Kidney (tissue), 13 donors: ENCODE measurements at regions not wholly inside any gene's neighbourhood (a gene's known extent, or its start where the extent isn't known, plus 50 kb on each side); places are given as distances from the start of the nearest gene placed in this dataset.

Experiments used
- DNase-seq, 5 donors: peaks; one replicate each; pipeline ENCODE4 v3.0.0-alpha.2; 2013 to 2020
- FAIRE-seq: peaks from 2 replicates; lab custom pipeline; 2012; peaks lifted over from hg19 to GRCh38; lab: Jason Lieb, UNC
- H3K27ac ChIP-seq, 2 donors: one replicate each; pipeline ENCODE4 v1.7.0; 2013; ENCODE audit warnings: low read depth in 2 of 2, low read length in 2 of 2, inconsistent platforms in 1 of 2
- H3K27me3 ChIP-seq: one replicate; pipeline ENCODE4 v1.7.1; 2013; ENCODE audit warnings: low read length, inconsistent platforms; ENCODE audit not compliant: control insufficient read depth, insufficient read depth
- H3K36me3 ChIP-seq, 3 donors: one replicate each; pipeline versions ENCODE4 v1.7.0 to v1.7.1; 2013; ENCODE audit warnings: low read length in 3 of 3, control low read depth in 1 of 3, inconsistent platforms in 1 of 3; ENCODE audit not compliant: insufficient read depth in 3 of 3, control insufficient read depth in 2 of 3
- H3K4me1 ChIP-seq, 3 donors: one replicate each; pipeline versions ENCODE4 v1.7.0 to v1.7.1; 2013; ENCODE audit warnings: low read length in 3 of 3, inconsistent platforms in 1 of 3, low read depth in 1 of 3; ENCODE audit not compliant: control insufficient read depth in 2 of 3, insufficient read depth in 2 of 3
- H3K4me3 ChIP-seq, 3 donors: one replicate each; pipeline versions ENCODE4 v1.7.0 to v1.8.1; 2013; ENCODE audit warnings: low read length in 3 of 3, control low read depth in 1 of 3, inconsistent platforms in 1 of 3
- H3K9ac ChIP-seq, 3 donors: one replicate each; pipeline versions ENCODE4 v1.7.0 to v1.7.1; 2013; ENCODE audit warnings: low read length in 3 of 3, control low read depth in 1 of 3, inconsistent platforms in 1 of 3
- H3K9me3 ChIP-seq, 3 donors: one replicate each; pipeline versions ENCODE4 v1.7.0 to v1.7.1; 2013; ENCODE audit warnings: low read length in 3 of 3, control low read depth in 1 of 3, inconsistent platforms in 1 of 3; ENCODE audit not compliant: control insufficient read depth in 2 of 3, insufficient read depth in 1 of 3
- CTCF ChIP-seq: IDR thresholded peaks from 3 replicates; pipeline ENCODE4 v1.5.1; 2012; ENCODE audit warnings: mild to moderate bottlenecking, moderate library complexity, borderline replicate concordance; ENCODE audit not compliant: insufficient read depth; ENCODE audit errors: extremely low read depth
- intact Hi-C: fragments of 100-400 bp; cut with DNase I; formaldehyde crosslinking; loops from one replicate; pipeline ENCODE4 v1.11.1; 2022
- donor health status: control.
- donor health status: control.
- donor health status: control.
- donor health status: control.
- donor health status: control.
- donor health status: DM: yes; HTN: yes; CAD: no.
- donor health status: Normal renal cell carcinoma (clear cell type).

DNA sequence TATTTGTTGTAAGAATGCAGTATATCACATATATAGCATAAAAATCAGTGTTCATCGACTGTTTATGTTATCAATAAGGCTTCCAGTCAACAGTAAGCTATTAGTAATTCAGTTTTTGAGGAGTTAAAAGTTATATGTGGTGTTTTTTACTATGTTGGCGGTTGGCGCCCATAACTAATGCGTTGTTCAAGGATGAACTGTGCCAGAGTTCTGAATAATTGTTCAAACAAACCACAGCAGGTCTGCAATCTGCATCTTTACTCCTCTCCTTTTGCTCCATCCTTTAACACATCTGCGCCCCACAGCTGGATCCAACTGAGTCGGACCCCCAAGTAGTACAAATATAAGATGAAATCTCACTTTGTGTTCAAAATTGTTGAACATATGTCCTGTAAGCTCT lies 836.1 kb downstream of the LTN1 start:
- no peak overlapping the region for H3K4me3 ChIP-seq
- H3K36me3 ChIP-seq, result no peaks in the 10 kb centered on the region
- H3K27ac ChIP-seq, result no peak overlapping the region
- H3K9me3 ChIP-seq, result no peaks in the 10 kb centered on the region
- TF ChIP-seq CTCF, result no peak
- no peak for FAIRE-seq
- H3K27me3 ChIP-seq, result no peaks in the 10 kb centered on the region
- H3K9ac ChIP-seq, result no peak overlapping the region
- no peak for DNase-seq
- intact Hi-C loops, result no loop called here
- H3K4me1 ChIP-seq, result no peaks in the 10 kb centered on the region

DNA sequence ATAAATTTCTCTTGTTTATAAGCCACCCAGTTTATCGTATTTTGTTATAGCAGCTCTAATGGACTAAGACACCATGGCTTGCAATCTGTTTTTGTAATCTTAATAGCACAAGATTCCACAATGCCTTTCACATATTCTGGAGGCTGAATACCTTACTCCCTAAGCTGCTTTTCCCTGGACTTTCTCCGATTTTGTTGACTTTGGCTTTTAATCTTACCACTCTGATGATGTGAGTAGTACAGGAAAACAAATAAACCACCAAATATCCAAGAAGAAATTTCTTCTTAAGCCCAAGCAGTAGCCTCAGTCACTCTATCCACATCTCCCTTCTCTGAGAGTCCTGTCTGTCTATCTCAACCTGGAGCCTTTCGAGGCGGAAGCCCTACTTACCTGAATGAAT lies 838.6 kb downstream of the LTN1 start:
- FAIRE-seq (no peak), DNase-seq (no peak)
- Histone ChIP-seq H3K9ac (no peak overlapping the region), H3K27me3 (no peaks in the 10 kb centered on the region), H3K36me3 (no peaks in the 10 kb centered on the region), H3K4me1 (no peaks in the 10 kb centered on the region), H3K9me3 (no peaks in the 10 kb centered on the region), H3K27ac (no peak overlapping the region), H3K4me3 (no peak overlapping the region)
- intact Hi-C loops, result no loop called here
- TF ChIP-seq CTCF, result no peak

DNA sequence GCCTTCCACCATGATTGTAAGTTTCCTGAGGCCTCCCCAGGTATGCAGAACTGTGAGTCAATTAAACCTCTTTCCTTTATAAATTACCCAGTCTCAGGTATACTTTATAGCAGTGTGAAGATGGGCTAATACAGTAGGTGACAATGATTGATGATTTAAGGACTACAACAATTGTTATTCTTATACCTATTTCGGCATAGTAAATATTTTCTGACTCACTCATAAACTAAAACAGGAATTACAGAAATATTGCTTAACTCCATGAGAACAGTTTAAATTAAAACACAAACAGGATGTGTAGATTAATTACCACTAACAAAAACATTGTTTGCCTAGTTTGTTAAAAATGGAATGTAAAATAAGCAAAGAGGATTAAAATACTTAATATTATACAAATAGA lies 839.9 kb downstream of the LTN1 start:
- intact Hi-C loops, result no loop called here
- no peak for FAIRE-seq
- Histone ChIP-seq H3K9me3 (no peaks in the 10 kb centered on the region), H3K9ac (no peak overlapping the region), H3K36me3 (no peaks in the 10 kb centered on the region), H3K4me1 (peaks cover 0 to 3% (median 0%) of the 10 kb centered on the region in 3 donors), H3K4me3 (no peak overlapping the region), H3K27ac (no peak overlapping the region), H3K27me3 (no peaks in the 10 kb centered on the region)
- no peak for DNase-seq
- TF ChIP-seq CTCF, result no peak

DNA sequence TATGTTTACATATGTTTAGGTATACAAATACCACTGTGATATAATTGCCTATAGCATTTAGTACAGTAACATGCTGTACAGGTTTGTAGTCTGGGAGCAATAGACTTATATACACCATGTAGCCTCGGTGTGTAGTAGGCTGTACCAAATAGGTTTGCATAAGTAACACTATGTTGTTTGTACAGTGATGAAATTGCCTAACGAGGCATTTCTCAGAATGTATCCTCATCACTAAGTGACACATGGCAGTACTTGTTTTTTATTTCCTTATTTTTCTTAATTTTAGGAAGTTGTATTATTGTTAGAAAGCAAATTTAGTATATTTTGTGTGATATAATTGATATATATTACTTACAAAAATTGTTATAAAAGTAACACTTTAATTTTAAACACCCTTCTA lies 840.9 kb downstream of the LTN1 start:
- Histone ChIP-seq H3K36me3 (no peaks in the 10 kb centered on the region), H3K9me3 (no peaks in the 10 kb centered on the region), H3K27ac (no peak overlapping the region), H3K27me3 (no peaks in the 10 kb centered on the region), H3K4me1 (peaks cover 0 to 3% (median 0%) of the 10 kb centered on the region in 3 donors), H3K4me3 (no peak overlapping the region), H3K9ac (no peak overlapping the region)
- intact Hi-C loops, result no loop called here
- no peak for FAIRE-seq
- no peak for TF ChIP-seq CTCF
- no peak for DNase-seq
